ENCODE measurements at regions not wholly inside any gene's neighbourhood (a gene's known extent, or its start where the extent isn't known, plus 50 kb on each side); places are given as distances from the start of the nearest gene placed in this dataset.

DNA sequence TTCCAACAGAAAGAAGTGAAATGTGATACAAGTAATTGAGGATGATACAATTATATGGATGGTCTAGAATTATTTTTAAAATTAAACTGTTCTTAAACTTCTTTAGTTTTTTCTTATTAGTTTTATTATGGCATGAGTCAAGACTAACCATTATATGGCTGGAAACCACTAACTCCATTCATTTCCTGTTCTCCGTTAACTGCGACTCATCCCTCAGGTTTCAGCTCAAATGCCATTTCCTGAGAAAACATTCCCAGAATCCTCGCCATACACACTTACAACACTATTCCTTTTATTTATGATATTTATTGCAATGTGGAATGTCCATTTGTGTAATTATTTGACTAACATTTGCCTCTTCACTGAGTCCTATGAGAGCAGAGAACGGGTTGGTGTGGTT, 394.1 kb downstream of the SOX2 start:
- TF ChIP-seq POLR2A (IDR thresholded peaks at IDR 0.05) (no peak), POLR2AphosphoS5 (IDR thresholded peaks at IDR 0.05) (no peak)
- TF ChIP-seq, protein P1, sequence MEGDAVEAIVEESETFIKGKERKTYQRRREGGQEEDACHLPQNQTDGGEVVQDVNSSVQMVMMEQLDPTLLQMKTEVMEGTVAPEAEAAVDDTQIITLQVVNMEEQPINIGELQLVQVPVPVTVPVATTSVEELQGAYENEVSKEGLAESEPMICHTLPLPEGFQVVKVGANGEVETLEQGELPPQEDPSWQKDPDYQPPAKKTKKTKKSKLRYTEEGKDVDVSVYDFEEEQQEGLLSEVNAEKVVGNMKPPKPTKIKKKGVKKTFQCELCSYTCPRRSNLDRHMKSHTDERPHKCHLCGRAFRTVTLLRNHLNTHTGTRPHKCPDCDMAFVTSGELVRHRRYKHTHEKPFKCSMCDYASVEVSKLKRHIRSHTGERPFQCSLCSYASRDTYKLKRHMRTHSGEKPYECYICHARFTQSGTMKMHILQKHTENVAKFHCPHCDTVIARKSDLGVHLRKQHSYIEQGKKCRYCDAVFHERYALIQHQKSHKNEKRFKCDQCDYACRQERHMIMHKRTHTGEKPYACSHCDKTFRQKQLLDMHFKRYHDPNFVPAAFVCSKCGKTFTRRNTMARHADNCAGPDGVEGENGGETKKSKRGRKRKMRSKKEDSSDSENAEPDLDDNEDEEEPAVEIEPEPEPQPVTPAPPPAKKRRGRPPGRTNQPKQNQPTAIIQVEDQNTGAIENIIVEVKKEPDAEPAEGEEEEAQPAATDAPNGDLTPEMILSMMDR (IDR thresholded peaks at IDR 0.05), result no peak

Measured in prostate gland (tissue), 2 donors.